HepG2 (cell line): ENCODE measurements at regions not wholly inside any gene's neighbourhood (a gene's known extent, or its start where the extent isn't known, plus 50 kb on each side); places are given as distances from the start of the nearest gene placed in this dataset.

ENCODE experiments used
- ATAC-seq: fragments of 200-7000 bp; cut with Tn5 transposase; 3 replicates; pipeline ENCODE4 v1.9.1; 2020; ENCODE audit warnings: mild to moderate bottlenecking, moderate library complexity
- BruUV-seq: library from RNA; stranded (reverse); fragments of 400-500 nt; replicated peaks from 2 replicates; lab custom pipeline; 2021; lab: Mats Ljungman, UMichigan
- CTCF ChIA-PET: fragments of 300-600 bp; formaldehyde crosslinking; extraction: SDS; loops from one replicate; lab custom pipeline; 2021; ENCODE audit warnings: low total read pairs, inconsistent platforms, low intra/inter-chr PET ratio; lab: Yijun Ruan, JAX
- POLR2A ChIA-PET: fragments of 350-600 bp; sonication (Branson Sonifier 250); formaldehyde crosslinking; loops from one replicate; lab custom pipeline; 2020; ENCODE audit warnings: antibody characterized with exemption, inconsistent platforms; lab: Yijun Ruan, JAX
- DNase-seq: peaks from one replicate; pipeline ENCODE4 v3.0.0-alpha.2; 2015; ENCODE audit warnings: low spot score
- FAIRE-seq: peaks from 3 replicates; lab custom pipeline; 2011; peaks lifted over from hg19 to GRCh38; lab: Jason Lieb, UNC
- H2AFZ ChIP-seq: one replicate; pipeline ENCODE4 v1.6.1; 2011; ENCODE audit warnings: low read length, inconsistent platforms
- H3K27ac ChIP-seq: fragments of 300-600 bp; 3 replicates; pipeline ENCODE4 v1.8.0; 2011; ENCODE audit warnings: mixed run types, mild to moderate bottlenecking, mixed read lengths, low read length, inconsistent platforms; ENCODE audit not compliant: insufficient read depth; ENCODE audit errors: extremely low read length
- H3K27me3 ChIP-seq, 2 experiments: fragments of 200-600 bp in 1 of 2; 2 replicates in 1 of 2; 3 replicates in 1 of 2; pipeline versions ENCODE4 v1.6.0 to v1.8.0; 2011; ENCODE audit warnings: low read length in 2 of 2, mild to moderate bottlenecking in 2 of 2, moderate library complexity in 2 of 2, inconsistent platforms in 1 of 2; ENCODE audit not compliant: insufficient read depth in 2 of 2, control insufficient read depth in 1 of 2
- H3K36me3 ChIP-seq, 2 experiments: fragments of 200-600 bp in 1 of 2; replicated peaks in 1 of 2; 2 replicates in 1 of 2; 3 replicates in 1 of 2; pipeline versions ENCODE4 v1.5.1 to v1.8.0; 2011; ENCODE audit warnings: low read length in 2 of 2, inconsistent platforms in 1 of 2; ENCODE audit not compliant: insufficient read depth in 2 of 2, control insufficient read depth in 1 of 2
- H3K4me1 ChIP-seq: 2 replicates; pipeline ENCODE4 v1.5.1; 2012; ENCODE audit warnings: low read length, inconsistent platforms; ENCODE audit not compliant: insufficient read depth
- H3K4me2 ChIP-seq: 2 replicates; pipeline ENCODE4 v1.6.0; 2011; ENCODE audit warnings: low read depth, low read length, inconsistent platforms
- H3K4me3 ChIP-seq, 3 experiments: fragments of 200-600 bp in 1 of 3; sonication (generic), shearing (Covaris generic) in 1 of 3; replicated peaks in 1 of 3; 2 replicates each; pipeline ENCODE4 v1.5.1; 2011 to 2016; ENCODE audit warnings: low read length in 3 of 3, inconsistent platforms in 2 of 3, low read depth in 2 of 3, mild to moderate bottlenecking in 2 of 3, control low read depth in 1 of 3, mixed read lengths in 1 of 3; ENCODE audit not compliant: insufficient read depth in 1 of 3
- H3K79me2 ChIP-seq: one replicate; pipeline ENCODE4 v1.6.1; 2011; ENCODE audit warnings: low read length, inconsistent platforms; ENCODE audit not compliant: insufficient read depth
- H3K9ac ChIP-seq: 2 replicates; pipeline ENCODE4 v1.6.0; 2011; ENCODE audit warnings: mild to moderate bottlenecking, low read depth, low read length, inconsistent platforms; ENCODE audit not compliant: insufficient read depth
- H3K9me3 ChIP-seq: 2 replicates; pipeline ENCODE4 v1.5.1; 2012; ENCODE audit warnings: mild to moderate bottlenecking, low read length
- H4K20me1 ChIP-seq: 2 replicates; pipeline ENCODE4 v1.6.0; 2011; ENCODE audit warnings: inconsistent platforms, mild to moderate bottlenecking, low read length, moderate library complexity; ENCODE audit not compliant: insufficient read depth
- CBX1 ChIP-seq: IDR thresholded peaks from one replicate; pipeline ENCODE4 v1.6.1; 2016; ENCODE audit warnings: antibody characterized with exemption, low read depth
- DR1 ChIP-seq: sonication (generic); formaldehyde crosslinking; IDR thresholded peaks from 2 replicates; pipeline ENCODE4 v1.8.0; 2021; ENCODE audit warnings: mild to moderate bottlenecking, missing genetic modification reagents, inconsistent platforms
- GABPB1 ChIP-seq: IDR thresholded peaks from 2 replicates; pipeline ENCODE4 v1.6.1; 2016; ENCODE audit warnings: mild to moderate bottlenecking, missing genetic modification reagents, moderate library complexity, missing compliant biosample characterization
- GZF1 ChIP-seq: sonication (generic); formaldehyde crosslinking; IDR thresholded peaks from 2 replicates; pipeline ENCODE4 v1.5.1; 2020; ENCODE audit warnings: mild to moderate bottlenecking, missing genetic modification reagents
- HNRNPL ChIP-seq: fragments of 200-400 bp; formaldehyde crosslinking; IDR thresholded peaks from 2 replicates; pipeline ENCODE4 v1.6.1; 2017; ENCODE audit warnings: mild to moderate bottlenecking, low read depth, low read length
- SIN3A ChIP-seq: IDR thresholded peaks from 2 replicates; pipeline ENCODE4 v1.6.1; 2011; ENCODE audit warnings: low read depth, mild to moderate bottlenecking, control low read depth, low read length, borderline replicate concordance
- ZNF232 ChIP-seq: sonication (generic); formaldehyde crosslinking; IDR thresholded peaks from 2 replicates; pipeline ENCODE4 v1.4.0; 2020; ENCODE audit warnings: missing genetic modification reagents, borderline replicate concordance
- ZNF629 ChIP-seq: sonication (generic); formaldehyde crosslinking; conservative IDR thresholded peaks from 2 replicates; pipeline ENCODE4 v1.5.0; 2020; ENCODE audit warnings: missing genetic modification reagents
- ZNF674 ChIP-seq: sonication (generic); formaldehyde crosslinking; IDR thresholded peaks from 2 replicates; pipeline ENCODE4 v1.5.0; 2020; ENCODE audit warnings: low read depth, mild to moderate bottlenecking, missing genetic modification reagents
- ZNF891 ChIP-seq: sonication (generic); formaldehyde crosslinking; IDR thresholded peaks from 2 replicates; pipeline ENCODE4 v1.5.0; 2020; ENCODE audit warnings: mild to moderate bottlenecking, missing genetic modification reagents
- WGBS: methylation state at CpG from one replicate; pipeline ENCODE4 v1.1.6; 2017; ENCODE audit warnings: low lambda C conversion rate; 5-methylcytosine and 5-hydroxymethylcytosine counted together
- in situ Hi-C: cut with HindIII; loops from 2 replicates; pipeline ENCODE4 v1.10.0; 2017; ENCODE audit warnings: low pct_unique_long_range_greater_than_20kb; ENCODE audit not compliant: extremely low pct_ligation_motif_present
- intact Hi-C: fragments of 100-400 bp; cut with micrococcal nuclease; formaldehyde crosslinking; loops from one replicate; pipeline ENCODE4 v1.10.0; 2022; ENCODE audit not compliant: unreplicated experiment
- TF ChIP-seq, protein P1 (sequence below): sonication (generic); formaldehyde crosslinking; IDR thresholded peaks from 2 replicates; pipeline ENCODE4 v1.4.0; 2020; ENCODE audit warnings: missing genetic modification reagents, borderline replicate concordance
- TF ChIP-seq, protein P2 (sequence below): sonication (generic); formaldehyde crosslinking; IDR thresholded peaks from 2 replicates; pipeline ENCODE4 v1.5.1; 2020; ENCODE audit warnings: missing genetic modification reagents, mild to moderate bottlenecking, borderline replicate concordance
- TF ChIP-seq, protein P3 (sequence below): sonication (generic); formaldehyde crosslinking; conservative IDR thresholded peaks from 2 replicates; pipeline ENCODE4 v1.4.0; 2020; ENCODE audit warnings: missing genetic modification reagents
- TF ChIP-seq, protein P4 (sequence below): sonication (generic); formaldehyde crosslinking; IDR thresholded peaks from 2 replicates; pipeline ENCODE4 v1.4.0; 2020; ENCODE audit warnings: mild to moderate bottlenecking, missing genetic modification reagents, borderline replicate concordance
- TF ChIP-seq, protein P5 (sequence below): IDR thresholded peaks from 2 replicates; pipeline ENCODE4 v1.6.1; 2016
- TF ChIP-seq, protein P6 (sequence below): IDR thresholded peaks from 2 replicates; pipeline ENCODE4 v1.6.1; 2016; ENCODE audit warnings: missing compliant biosample characterization, missing genetic modification reagents, borderline replicate concordance

DNA sequence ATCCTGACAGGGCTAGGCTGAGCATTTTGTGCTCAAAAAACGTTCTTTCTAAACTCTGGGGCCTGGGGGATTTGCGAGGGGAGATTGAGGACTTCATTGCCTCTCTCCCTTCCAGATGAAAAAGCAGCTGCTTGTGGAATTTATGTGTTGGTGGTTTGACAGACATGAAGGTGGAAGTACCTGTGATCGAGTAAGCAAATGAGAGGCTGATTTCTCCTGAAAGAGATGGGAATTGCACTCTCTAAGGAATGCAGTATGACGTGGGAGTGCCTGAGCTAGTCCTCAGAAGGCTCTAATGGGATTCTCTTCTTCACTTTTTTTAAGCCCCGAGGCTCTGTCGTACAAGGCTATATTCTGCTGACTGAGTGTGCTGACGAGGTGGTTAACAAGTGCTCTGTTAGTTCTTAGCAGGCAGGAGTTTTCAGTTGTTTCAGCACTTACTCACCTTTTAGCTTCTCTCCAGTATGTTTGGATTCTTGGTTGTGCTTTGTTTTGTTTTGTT lies 426.8 kb upstream of the CNKSR2 start:
- CTCF ChIA-PET = no interaction called here
- H3K4me2 ChIP-seq = no peak overlapping the region
- no peak for TF ChIP-seq ZNF674
- TF ChIP-seq ZNF891 (CRISPR knock-in tag) = no peak
- no peak for TF ChIP-seq ZNF232 (CRISPR knock-in tag)
- no peak for TF ChIP-seq GZF1
- no peak for TF ChIP-seq CBX1
- TF ChIP-seq, protein P1, sequence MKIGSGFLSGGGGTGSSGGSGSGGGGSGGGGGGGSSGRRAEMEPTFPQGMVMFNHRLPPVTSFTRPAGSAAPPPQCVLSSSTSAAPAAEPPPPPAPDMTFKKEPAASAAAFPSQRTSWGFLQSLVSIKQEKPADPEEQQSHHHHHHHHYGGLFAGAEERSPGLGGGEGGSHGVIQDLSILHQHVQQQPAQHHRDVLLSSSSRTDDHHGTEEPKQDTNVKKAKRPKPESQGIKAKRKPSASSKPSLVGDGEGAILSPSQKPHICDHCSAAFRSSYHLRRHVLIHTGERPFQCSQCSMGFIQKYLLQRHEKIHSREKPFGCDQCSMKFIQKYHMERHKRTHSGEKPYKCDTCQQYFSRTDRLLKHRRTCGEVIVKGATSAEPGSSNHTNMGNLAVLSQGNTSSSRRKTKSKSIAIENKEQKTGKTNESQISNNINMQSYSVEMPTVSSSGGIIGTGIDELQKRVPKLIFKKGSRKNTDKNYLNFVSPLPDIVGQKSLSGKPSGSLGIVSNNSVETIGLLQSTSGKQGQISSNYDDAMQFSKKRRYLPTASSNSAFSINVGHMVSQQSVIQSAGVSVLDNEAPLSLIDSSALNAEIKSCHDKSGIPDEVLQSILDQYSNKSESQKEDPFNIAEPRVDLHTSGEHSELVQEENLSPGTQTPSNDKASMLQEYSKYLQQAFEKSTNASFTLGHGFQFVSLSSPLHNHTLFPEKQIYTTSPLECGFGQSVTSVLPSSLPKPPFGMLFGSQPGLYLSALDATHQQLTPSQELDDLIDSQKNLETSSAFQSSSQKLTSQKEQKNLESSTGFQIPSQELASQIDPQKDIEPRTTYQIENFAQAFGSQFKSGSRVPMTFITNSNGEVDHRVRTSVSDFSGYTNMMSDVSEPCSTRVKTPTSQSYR (CRISPR knock-in tag) = no peak
- TF ChIP-seq, protein P2, sequence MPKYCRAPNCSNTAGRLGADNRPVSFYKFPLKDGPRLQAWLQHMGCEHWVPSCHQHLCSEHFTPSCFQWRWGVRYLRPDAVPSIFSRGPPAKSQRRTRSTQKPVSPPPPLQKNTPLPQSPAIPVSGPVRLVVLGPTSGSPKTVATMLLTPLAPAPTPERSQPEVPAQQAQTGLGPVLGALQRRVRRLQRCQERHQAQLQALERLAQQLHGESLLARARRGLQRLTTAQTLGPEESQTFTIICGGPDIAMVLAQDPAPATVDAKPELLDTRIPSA (CRISPR knock-in tag) = no peak
- TF ChIP-seq, protein P3, sequence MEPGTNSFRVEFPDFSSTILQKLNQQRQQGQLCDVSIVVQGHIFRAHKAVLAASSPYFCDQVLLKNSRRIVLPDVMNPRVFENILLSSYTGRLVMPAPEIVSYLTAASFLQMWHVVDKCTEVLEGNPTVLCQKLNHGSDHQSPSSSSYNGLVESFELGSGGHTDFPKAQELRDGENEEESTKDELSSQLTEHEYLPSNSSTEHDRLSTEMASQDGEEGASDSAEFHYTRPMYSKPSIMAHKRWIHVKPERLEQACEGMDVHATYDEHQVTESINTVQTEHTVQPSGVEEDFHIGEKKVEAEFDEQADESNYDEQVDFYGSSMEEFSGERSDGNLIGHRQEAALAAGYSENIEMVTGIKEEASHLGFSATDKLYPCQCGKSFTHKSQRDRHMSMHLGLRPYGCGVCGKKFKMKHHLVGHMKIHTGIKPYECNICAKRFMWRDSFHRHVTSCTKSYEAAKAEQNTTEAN (CRISPR knock-in tag) = no peak
- TF ChIP-seq, protein P4, sequence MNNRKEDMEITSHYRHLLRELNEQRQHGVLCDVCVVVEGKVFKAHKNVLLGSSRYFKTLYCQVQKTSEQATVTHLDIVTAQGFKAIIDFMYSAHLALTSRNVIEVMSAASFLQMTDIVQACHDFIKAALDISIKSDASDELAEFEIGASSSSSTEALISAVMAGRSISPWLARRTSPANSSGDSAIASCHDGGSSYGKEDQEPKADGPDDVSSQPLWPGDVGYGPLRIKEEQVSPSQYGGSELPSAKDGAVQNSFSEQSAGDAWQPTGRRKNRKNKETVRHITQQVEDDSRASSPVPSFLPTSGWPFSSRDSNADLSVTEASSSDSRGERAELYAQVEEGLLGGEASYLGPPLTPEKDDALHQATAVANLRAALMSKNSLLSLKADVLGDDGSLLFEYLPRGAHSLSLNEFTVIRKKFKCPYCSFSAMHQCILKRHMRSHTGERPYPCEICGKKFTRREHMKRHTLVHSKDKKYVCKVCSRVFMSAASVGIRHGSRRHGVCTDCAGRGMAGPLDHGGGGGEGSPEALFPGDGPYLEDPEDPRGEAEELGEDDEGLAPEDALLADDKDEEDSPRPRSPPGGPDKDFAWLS (CRISPR knock-in tag) = no peak
- TF ChIP-seq, protein P5, sequence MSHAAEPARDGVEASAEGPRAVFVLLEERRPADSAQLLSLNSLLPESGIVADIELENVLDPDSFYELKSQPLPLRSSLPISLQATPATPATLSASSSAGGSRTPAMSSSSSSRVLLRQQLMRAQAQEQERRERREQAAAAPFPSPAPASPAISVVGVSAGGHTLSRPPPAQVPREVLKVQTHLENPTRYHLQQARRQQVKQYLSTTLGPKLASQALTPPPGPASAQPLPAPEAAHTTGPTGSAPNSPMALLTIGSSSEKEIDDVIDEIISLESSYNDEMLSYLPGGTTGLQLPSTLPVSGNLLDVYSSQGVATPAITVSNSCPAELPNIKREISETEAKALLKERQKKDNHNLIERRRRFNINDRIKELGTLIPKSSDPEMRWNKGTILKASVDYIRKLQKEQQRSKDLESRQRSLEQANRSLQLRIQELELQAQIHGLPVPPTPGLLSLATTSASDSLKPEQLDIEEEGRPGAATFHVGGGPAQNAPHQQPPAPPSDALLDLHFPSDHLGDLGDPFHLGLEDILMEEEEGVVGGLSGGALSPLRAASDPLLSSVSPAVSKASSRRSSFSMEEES = no peak
- no peak for TF ChIP-seq DR1 (CRISPR knock-in tag)
- no peak for TF ChIP-seq SIN3A
- TF ChIP-seq GABPB1 (CRISPR knock-in tag) = no peak
- TF ChIP-seq, protein P6, sequence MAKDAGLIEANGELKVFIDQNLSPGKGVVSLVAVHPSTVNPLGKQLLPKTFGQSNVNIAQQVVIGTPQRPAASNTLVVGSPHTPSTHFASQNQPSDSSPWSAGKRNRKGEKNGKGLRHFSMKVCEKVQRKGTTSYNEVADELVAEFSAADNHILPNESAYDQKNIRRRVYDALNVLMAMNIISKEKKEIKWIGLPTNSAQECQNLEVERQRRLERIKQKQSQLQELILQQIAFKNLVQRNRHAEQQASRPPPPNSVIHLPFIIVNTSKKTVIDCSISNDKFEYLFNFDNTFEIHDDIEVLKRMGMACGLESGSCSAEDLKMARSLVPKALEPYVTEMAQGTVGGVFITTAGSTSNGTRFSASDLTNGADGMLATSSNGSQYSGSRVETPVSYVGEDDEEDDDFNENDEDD (CRISPR knock-in tag) = no peak
- no peak for TF ChIP-seq ZNF629 (CRISPR knock-in tag)
- TF ChIP-seq HNRNPL = no peak

More for the DNA sequence above, 426.8 kb upstream of the CNKSR2 start:
- 0% methylated on average over 3 of the region's 7 CpGs for WGBS
- H4K20me1 ChIP-seq = no peaks in the 10 kb centered on the region
- H3K4me3 ChIP-seq = no peak overlapping the region
- H3K4me1 ChIP-seq = no peaks in the 10 kb centered on the region
- H2AFZ ChIP-seq = no peak overlapping the region
- H3K9me3 ChIP-seq = no peaks in the 10 kb centered on the region
- H3K27ac ChIP-seq = no peak overlapping the region
- H3K9ac ChIP-seq = no peak overlapping the region
- no TSS peak for BruUV-seq
- in situ Hi-C loops = no loop called here
- intact Hi-C loops = no loop called here
- no peaks in the 10 kb centered on the region for H3K79me2 ChIP-seq
- no peaks in the 10 kb centered on the region for H3K27me3 ChIP-seq
- FAIRE-seq = no peak
- POLR2A ChIA-PET = no interaction called here
- DNase-seq = no peak
- H3K36me3 ChIP-seq = no peaks in the 10 kb centered on the region
- ATAC-seq = no peak
